ENCODE measurements at regions not wholly inside any gene's neighbourhood (a gene's known extent, or its start where the extent isn't known, plus 50 kb on each side); places are given as distances from the start of the nearest gene placed in this dataset.

- no peak for TF ChIP-seq CTCF (IDR thresholded peaks at IDR 0.05)
- no peak for TF ChIP-seq MAZ (IDR thresholded peaks at IDR 0.05; ENCODE audit: borderline replicate concordance, low read depth, low read length)
- no peak for TF ChIP-seq ZNF302 (CRISPR knock-in tag; IDR thresholded peaks at IDR 0.05)
- TF ChIP-seq CEBPB (IDR thresholded peaks at IDR 0.05) = no peak
- no peak for TF ChIP-seq JUNB (IDR thresholded peaks at IDR 0.05)
- no peak for TF ChIP-seq MYC (IDR thresholded peaks at IDR 0.05; ENCODE audit: borderline replicate concordance, low read length)
- no peak for TF ChIP-seq EP300 (IDR thresholded peaks at IDR 0.05)
- TF ChIP-seq POLR2AphosphoS2 (conservative IDR thresholded peaks at IDR 0.05; ENCODE audit: low read length) = no peak
- no peak for TF ChIP-seq RAD21 (conservative IDR thresholded peaks at IDR 0.05 in 1 of 2, IDR thresholded peaks at IDR 0.05 in 1 of 2)
- no peak for TF ChIP-seq USF2 (IDR thresholded peaks at IDR 0.05)
Measured at GRCh38 chr3:166223120-166223519, 385.9 kb upstream of the BCHE start.
